OCI-M1 (cell line): ENCODE measurements at regions not wholly inside any gene's neighbourhood (a gene's known extent, or its start where the extent isn't known, plus 50 kb on each side); places are given as distances from the start of the nearest gene placed in this dataset.

Experiments used
- DNase-seq: peaks from one replicate; lab custom pipeline; 2025; lab: John Stamatoyannopoulos, UW

- DNase-seq = peak; percentile 41
These were observed 291.5 kb downstream of the ZSWIM6 start for GRCh38 chr5:61623401-61624069.

GRCh38 chr5:61624553-61625136, 292.6 kb downstream of the ZSWIM6 start:
- no peak for DNase-seq

GRCh38 chr5:61625137-61625561, 293.1 kb downstream of the ZSWIM6 start:
- no peak for DNase-seq

- DNase-seq = peak; percentile 26
These were observed 293.9 kb downstream of the ZSWIM6 start for GRCh38 chr5:61625681-61626621.

- DNase-seq = no peak
These were observed 294.7 kb downstream of the ZSWIM6 start for GRCh38 chr5:61626639-61627282.

- DNase-seq = no peak
These were observed 295.5 kb downstream of the ZSWIM6 start for GRCh38 chr5:61627531-61627930.

- DNase-seq = no peak
These were observed 298.9 kb downstream of the ZSWIM6 start for GRCh38 chr5:61630908-61631307.

- no peak for DNase-seq
These were observed 299.4 kb downstream of the ZSWIM6 start for GRCh38 chr5:61631438-61631941.

- DNase-seq = no peak
These were observed 300.0 kb downstream of the ZSWIM6 start for GRCh38 chr5:61632064-61632463.

- no peak for DNase-seq
These were observed 303.2 kb downstream of the ZSWIM6 start for GRCh38 chr5:61635271-61635670.

GRCh38 chr5:61637566-61637965, 305.5 kb downstream of the ZSWIM6 start:
- no peak for DNase-seq

GRCh38 chr5:61638476-61638875, 306.4 kb downstream of the ZSWIM6 start:
- DNase-seq = no peak

GRCh38 chr5:61640179-61641021, 308.3 kb downstream of the ZSWIM6 start:
- no peak for DNase-seq

- DNase-seq = no peak
These were observed 309.9 kb downstream of the ZSWIM6 start for GRCh38 chr5:61641748-61642565.

GRCh38 chr5:61647672-61648071, 315.6 kb downstream of the ZSWIM6 start:
- DNase-seq = no peak

- DNase-seq = no peak
These were observed 317.2 kb downstream of the ZSWIM6 start for GRCh38 chr5:61649231-61649630.

GRCh38 chr5:61649971-61650370, 317.9 kb downstream of the ZSWIM6 start:
- DNase-seq = no peak

- DNase-seq = no peak
These were observed 318.6 kb downstream of the ZSWIM6 start for GRCh38 chr5:61650661-61651060.

GRCh38 chr5:61651195-61651594, 319.1 kb downstream of the ZSWIM6 start:
- no peak for DNase-seq

- DNase-seq = no peak
These were observed 320.9 kb downstream of the ZSWIM6 start for GRCh38 chr5:61652916-61653315.
